Dendritic cell treated with granulocyte-macrophage colony-stimulating factor and Interleukin-4, amounts not matched to agents 40 ng/mL and 50 ng/mL, for 4 days (primary cell): ENCODE measurements at regions not wholly inside any gene's neighbourhood (a gene's known extent, or its start where the extent isn't known, plus 50 kb on each side); places are given as distances from the start of the nearest gene placed in this dataset.
"Not testable (repeated sequence)": the region's sequence is repeated elsewhere in the genome, so short reads cannot be mapped to it uniquely, and the experiment has no call there.

ENCODE experiments used
- H3K27ac Mint-ChIP-seq: one replicate; pipeline ENCODE4 v1.8.0; 2022; ENCODE audit warnings: mild to moderate bottlenecking, mixed read lengths
- H3K27me3 Mint-ChIP-seq: one replicate; pipeline ENCODE4 v1.8.0; 2022; ENCODE audit warnings: mild to moderate bottlenecking, mixed read lengths
- H3K36me3 Mint-ChIP-seq: one replicate; pipeline ENCODE4 v1.8.0; 2022; ENCODE audit warnings: low read depth, mixed read lengths
- H3K4me1 Mint-ChIP-seq: one replicate; pipeline ENCODE4 v1.8.0; 2022; ENCODE audit warnings: low read depth, mixed read lengths
- H3K4me3 Mint-ChIP-seq: one replicate; pipeline ENCODE4 v1.8.0; 2022; ENCODE audit warnings: mild to moderate bottlenecking, moderate library complexity, mixed read lengths
- H3K9me3 Mint-ChIP-seq: one replicate; pipeline ENCODE4 v1.8.0; 2022; ENCODE audit warnings: mixed read lengths
- intact Hi-C: fragments of 100-400 bp; cut with micrococcal nuclease; formaldehyde crosslinking; loops from one replicate; pipeline ENCODE4 v1.15.0; 2022

- Mint-ChIP-seq H3K27ac (no peak overlapping the region), H3K4me1 (no peaks in the 10 kb centered on the region), H3K36me3 (no peaks in the 10 kb centered on the region), H3K9me3 (peaks cover 14% of the 10 kb centered on the region), H3K4me3 (no peak overlapping the region), H3K27me3 (no peaks in the 10 kb centered on the region)
- intact Hi-C loops = no loop called here
Measured at GRCh38 chr11:92099183-92099582, 125.4 kb upstream of the FAT3 start.

- H3K36me3 Mint-ChIP-seq = no peaks in the 10 kb centered on the region
- peaks cover 23% of the 10 kb centered on the region for H3K9me3 Mint-ChIP-seq
Measured at GRCh38 chr11:92098172-92098571, 126.4 kb upstream of the FAT3 start.

GRCh38 chr11:92087725-92088537 lies 136.7 kb upstream of the FAT3 start:
- no peak overlapping the region for H3K27ac Mint-ChIP-seq
- intact Hi-C loops = no loop called here

More at GRCh38 chr11:92098172-92098571, 126.4 kb upstream of the FAT3 start:
- H3K27ac Mint-ChIP-seq = no peak overlapping the region
- intact Hi-C loops = no loop called here
- no peaks in the 10 kb centered on the region for H3K4me1 Mint-ChIP-seq
- H3K4me3 Mint-ChIP-seq = no peak overlapping the region
- H3K27me3 Mint-ChIP-seq = no peaks in the 10 kb centered on the region

GRCh38 chr11:92083123-92083522 lies 141.5 kb upstream of the FAT3 start:
- Mint-ChIP-seq H3K4me3 (no peak overlapping the region), H3K9me3 (peaks cover 21% of the 10 kb centered on the region), H3K27me3 (no peaks in the 10 kb centered on the region), H3K27ac (no peak overlapping the region), H3K36me3 (no peaks in the 10 kb centered on the region), H3K4me1 (no peaks in the 10 kb centered on the region)
- intact Hi-C loops = no loop called here

More at GRCh38 chr11:92087725-92088537, 136.7 kb upstream of the FAT3 start:
- no peaks in the 10 kb centered on the region for H3K4me1 Mint-ChIP-seq
- H3K27me3 Mint-ChIP-seq = no peaks in the 10 kb centered on the region
- H3K9me3 Mint-ChIP-seq = peaks cover 43% of the 10 kb centered on the region
- no peak overlapping the region for H3K4me3 Mint-ChIP-seq
- H3K36me3 Mint-ChIP-seq = no peaks in the 10 kb centered on the region

- peaks cover 17% of the 10 kb centered on the region for H3K9me3 Mint-ChIP-seq
- no peaks in the 10 kb centered on the region for H3K4me1 Mint-ChIP-seq
- H3K36me3 Mint-ChIP-seq = no peaks in the 10 kb centered on the region
- H3K27ac Mint-ChIP-seq = no peak overlapping the region
- no peak overlapping the region for H3K4me3 Mint-ChIP-seq
- H3K27me3 Mint-ChIP-seq = no peaks in the 10 kb centered on the region
- intact Hi-C loops = no loop called here
Measured at GRCh38 chr11:92082652-92083051, 142.0 kb upstream of the FAT3 start.

- H3K27me3 Mint-ChIP-seq, H3K36me3 Mint-ChIP-seq, intact Hi-C loops, H3K27ac Mint-ChIP-seq, H3K4me1 Mint-ChIP-seq, H3K4me3 Mint-ChIP-seq: not testable (repeated sequence)
- peaks cover 48% of the 10 kb centered on the region for H3K9me3 Mint-ChIP-seq
Measured at GRCh38 chr11:92074498-92074897, 150.1 kb upstream of the FAT3 start.

- no peak overlapping the region for H3K4me3 Mint-ChIP-seq
- intact Hi-C loops = no loop called here
- H3K27ac Mint-ChIP-seq = no peak overlapping the region
Measured at GRCh38 chr11:92071660-92072059, 153.0 kb upstream of the FAT3 start.

GRCh38 chr11:92070026-92070889 lies 154.4 kb upstream of the FAT3 start:
- no peaks in the 10 kb centered on the region for H3K36me3 Mint-ChIP-seq
- H3K4me1 Mint-ChIP-seq = no peaks in the 10 kb centered on the region
- intact Hi-C loops = no loop called here
- no peak overlapping the region for H3K4me3 Mint-ChIP-seq
- no peak overlapping the region for H3K27ac Mint-ChIP-seq
- H3K9me3 Mint-ChIP-seq = peaks cover 42% of the 10 kb centered on the region
- no peaks in the 10 kb centered on the region for H3K27me3 Mint-ChIP-seq

More at GRCh38 chr11:92071660-92072059, 153.0 kb upstream of the FAT3 start:
- Mint-ChIP-seq H3K4me1 (no peaks in the 10 kb centered on the region), H3K36me3 (no peaks in the 10 kb centered on the region), H3K9me3 (peaks cover 48% of the 10 kb centered on the region), H3K27me3 (no peaks in the 10 kb centered on the region)

GRCh38 chr11:92067016-92067415 lies 157.6 kb upstream of the FAT3 start:
- Mint-ChIP-seq H3K4me3 (no peak overlapping the region), H3K27me3 (no peaks in the 10 kb centered on the region), H3K36me3 (no peaks in the 10 kb centered on the region), H3K27ac (no peak overlapping the region), H3K4me1 (no peaks in the 10 kb centered on the region), H3K9me3 (peaks cover 33% of the 10 kb centered on the region)
- intact Hi-C loops = no loop called here

GRCh38 chr11:92061456-92062062 lies 163.1 kb upstream of the FAT3 start:
- Mint-ChIP-seq H3K4me1 (no peaks in the 10 kb centered on the region), H3K36me3 (no peaks in the 10 kb centered on the region), H3K9me3 (peaks cover 17% of the 10 kb centered on the region), H3K27me3 (no peaks in the 10 kb centered on the region), H3K4me3 (no peak overlapping the region), H3K27ac (no peak overlapping the region)
- intact Hi-C loops = no loop called here

GRCh38 chr11:92057849-92058442 lies 166.7 kb upstream of the FAT3 start:
- H3K27ac Mint-ChIP-seq = no peak overlapping the region

GRCh38 chr11:92053216-92053615 lies 171.4 kb upstream of the FAT3 start:
- H3K36me3 Mint-ChIP-seq = no peaks in the 10 kb centered on the region
- H3K4me1 Mint-ChIP-seq = no peaks in the 10 kb centered on the region

More at GRCh38 chr11:92057849-92058442, 166.7 kb upstream of the FAT3 start:
- intact Hi-C loops = no loop called here
- H3K4me1 Mint-ChIP-seq = no peaks in the 10 kb centered on the region
- peaks cover 8% of the 10 kb centered on the region for H3K9me3 Mint-ChIP-seq
- no peaks in the 10 kb centered on the region for H3K27me3 Mint-ChIP-seq
- H3K36me3 Mint-ChIP-seq = no peaks in the 10 kb centered on the region
- H3K4me3 Mint-ChIP-seq = no peak overlapping the region

GRCh38 chr11:92050305-92050704 lies 174.3 kb upstream of the FAT3 start:
- Mint-ChIP-seq H3K9me3 (peaks cover 9% of the 10 kb centered on the region), H3K27ac (no peak overlapping the region), H3K4me3 (no peak overlapping the region), H3K36me3 (no peaks in the 10 kb centered on the region), H3K4me1 (no peaks in the 10 kb centered on the region), H3K27me3 (no peaks in the 10 kb centered on the region)
- intact Hi-C loops = no loop called here

More at GRCh38 chr11:92053216-92053615, 171.4 kb upstream of the FAT3 start:
- intact Hi-C loops = no loop called here
- Mint-ChIP-seq H3K27ac (no peak overlapping the region), H3K4me3 (no peak overlapping the region), H3K27me3 (no peaks in the 10 kb centered on the region), H3K9me3 (peaks cover under 1% of the 10 kb centered on the region)
